ENCODE measurements at regions not wholly inside any gene's neighbourhood (a gene's known extent, or its start where the extent isn't known, plus 50 kb on each side); places are given as distances from the start of the nearest gene placed in this dataset.

GRCh38 chr21:16137106-16137505 lies 407.3 kb downstream of the USP25 start:
- H3K4me3 ChIP-seq: no peak overlapping the region
- peaks cover 11% of the 10 kb centered on the region for H3K4me1 ChIP-seq (ENCODE audit: low read depth)
- H3K27me3 ChIP-seq: no peaks in the 10 kb centered on the region
- H3K9me3 ChIP-seq (ENCODE audit: low read depth): no peaks in the 10 kb centered on the region
- H3K36me3 ChIP-seq: no peaks in the 10 kb centered on the region
- no peak for TF ChIP-seq CTCF (IDR thresholded peaks at IDR 0.05; ENCODE audit: low read depth, low read length)
- peak; percentile 2 to 14 for DNase-seq (ENCODE audit: low read depth in 1 of 2, low spot score in 1 of 2)
- peak overlapping the region; percentile 57 for H3K27ac ChIP-seq

- H3K4me1 ChIP-seq (ENCODE audit: low read depth): no peaks in the 10 kb centered on the region
These were observed 415.3 kb downstream of the USP25 start for GRCh38 chr21:16145052-16145451.

GRCh38 chr21:16145479-16145878 lies 415.7 kb downstream of the USP25 start:
- no peak for TF ChIP-seq CTCF (IDR thresholded peaks at IDR 0.05; ENCODE audit: low read depth, low read length)
- Histone ChIP-seq H3K27me3 (no peaks in the 10 kb centered on the region), H3K36me3 (no peaks in the 10 kb centered on the region), H3K9me3 (ENCODE audit: low read depth) (no peaks in the 10 kb centered on the region), H3K4me3 (no peak overlapping the region), H3K4me1 (ENCODE audit: low read depth) (no peaks in the 10 kb centered on the region), H3K27ac (no peak overlapping the region)
- no peak for DNase-seq (ENCODE audit: low read depth in 1 of 2, low spot score in 1 of 2)

More at GRCh38 chr21:16145052-16145451, 415.3 kb downstream of the USP25 start:
- no peaks in the 10 kb centered on the region for H3K27me3 ChIP-seq
- no peak overlapping the region for H3K4me3 ChIP-seq
- TF ChIP-seq CTCF (IDR thresholded peaks at IDR 0.05; ENCODE audit: low read depth, low read length): no peak
- no peak for DNase-seq (ENCODE audit: low read depth in 1 of 2, low spot score in 1 of 2)
- H3K36me3 ChIP-seq: no peaks in the 10 kb centered on the region
- no peak overlapping the region for H3K27ac ChIP-seq
- no peaks in the 10 kb centered on the region for H3K9me3 ChIP-seq (ENCODE audit: low read depth)

- Histone ChIP-seq H3K27me3 (no peaks in the 10 kb centered on the region), H3K36me3 (no peaks in the 10 kb centered on the region), H3K4me3 (no peak overlapping the region), H3K9me3 (ENCODE audit: low read depth) (no peaks in the 10 kb centered on the region), H3K4me1 (ENCODE audit: low read depth) (peaks cover 5% of the 10 kb centered on the region), H3K27ac (no peak overlapping the region)
- no peak for DNase-seq (ENCODE audit: low read depth in 1 of 2, low spot score in 1 of 2)
- TF ChIP-seq CTCF (IDR thresholded peaks at IDR 0.05; ENCODE audit: low read depth, low read length): no peak
These were observed 424.5 kb downstream of the USP25 start for GRCh38 chr21:16154321-16154720.

GRCh38 chr21:16154951-16155635 lies 425.3 kb downstream of the USP25 start:
- Histone ChIP-seq H3K27ac (no peak overlapping the region), H3K4me3 (no peak overlapping the region), H3K4me1 (ENCODE audit: low read depth) (peaks cover 5% of the 10 kb centered on the region), H3K9me3 (ENCODE audit: low read depth) (no peaks in the 10 kb centered on the region), H3K27me3 (no peaks in the 10 kb centered on the region), H3K36me3 (no peaks in the 10 kb centered on the region)
- peak in 1 of 2 donors; percentile 12 for DNase-seq (ENCODE audit: low read depth in 1 of 2, low spot score in 1 of 2)
- no peak for TF ChIP-seq CTCF (IDR thresholded peaks at IDR 0.05; ENCODE audit: low read depth, low read length)
